GM23338 (cell line): ENCODE measurements at regions not wholly inside any gene's neighbourhood (a gene's known extent, or its start where the extent isn't known, plus 50 kb on each side); places are given as distances from the start of the nearest gene placed in this dataset.

Experiments used
- ATAC-seq: fragments of 200-7000 bp; cut with Tn5 transposase; 3 replicates; pipeline ENCODE4 v1.9.1; 2020
- DNase-seq: peaks from one replicate; pipeline ENCODE4 v3.0.0-alpha.2; 2015; ENCODE audit warnings: low spot score
- H2AFZ ChIP-seq: fragments of 200-600 bp; sonication (generic); 2 replicates; pipeline ENCODE4 v1.8.0; 2016; ENCODE audit warnings: antibody characterized with exemption, mild to moderate bottlenecking, moderate library complexity
- H3F3A ChIP-seq: fragments of 200-600 bp; sonication (generic); replicated peaks from 2 replicates; pipeline ENCODE4 v1.8.0; 2017; ENCODE audit warnings: antibody characterized with exemption, mixed run types, low read depth
- H3K27ac ChIP-seq: fragments of 200-600 bp; sonication (generic); 2 replicates; pipeline ENCODE4 v1.6.1; 2016; ENCODE audit warnings: low read depth
- H3K27me3 ChIP-seq: fragments of 200-600 bp; sonication (generic); 2 replicates; pipeline ENCODE4 v1.8.0; 2016; ENCODE audit warnings: mild to moderate bottlenecking, mixed run types, moderate library complexity; ENCODE audit not compliant: insufficient read depth
- H3K36me3 ChIP-seq: fragments of 200-600 bp; sonication (generic); 2 replicates; pipeline ENCODE4 v1.8.0; 2016; ENCODE audit warnings: mild to moderate bottlenecking; ENCODE audit not compliant: insufficient read depth
- H3K4me1 ChIP-seq: fragments of 200-600 bp; sonication (generic); 2 replicates; pipeline ENCODE4 v1.8.0; 2016; ENCODE audit warnings: mild to moderate bottlenecking, moderate library complexity; ENCODE audit not compliant: insufficient read depth
- H3K4me2 ChIP-seq: fragments of 200-600 bp; sonication (generic); 2 replicates; pipeline ENCODE4 v1.7.1; 2017; ENCODE audit warnings: mixed run types
- H3K4me3 ChIP-seq: fragments of 200-600 bp; sonication (generic); 2 replicates; pipeline ENCODE4 v1.6.1; 2016; ENCODE audit warnings: mixed run types
- H3K79me2 ChIP-seq: fragments of 200-600 bp; sonication (generic); replicated peaks from 2 replicates; pipeline ENCODE4 v1.8.0; 2017; ENCODE audit warnings: mild to moderate bottlenecking; ENCODE audit not compliant: insufficient read depth
- H3K9me2 ChIP-seq: fragments of 200-600 bp; sonication (generic); 2 replicates; pipeline ENCODE4 v1.8.0; 2017; ENCODE audit not compliant: insufficient read depth
- H4K20me1 ChIP-seq: fragments of 200-600 bp; sonication (generic); replicated peaks from 2 replicates; pipeline ENCODE4 v1.8.0; 2017; ENCODE audit warnings: mild to moderate bottlenecking; ENCODE audit not compliant: insufficient read depth
- H3K27ac Mint-ChIP-seq: 2 replicates; pipeline ENCODE4 v1.8.0; 2020; ENCODE audit warnings: inconsistent platforms, mild to moderate bottlenecking, moderate library complexity, mixed read lengths
- H3K27me3 Mint-ChIP-seq: 3 replicates; pipeline ENCODE4 v1.8.0; 2022; ENCODE audit warnings: low read depth, mild to moderate bottlenecking, moderate library complexity, mixed read lengths, inconsistent platforms; ENCODE audit not compliant: insufficient read depth, poor library complexity
- H3K36me3 Mint-ChIP-seq: 3 replicates; pipeline ENCODE4 v1.8.0; 2021; ENCODE audit warnings: low read depth, mild to moderate bottlenecking, inconsistent platforms, moderate library complexity, mixed read lengths
- H3K4me1 Mint-ChIP-seq: 3 replicates; pipeline ENCODE4 v1.8.0; 2020; ENCODE audit warnings: mild to moderate bottlenecking, inconsistent platforms, mixed read lengths
- H3K4me3 Mint-ChIP-seq: 3 replicates; pipeline ENCODE4 v1.8.0; 2021; ENCODE audit warnings: moderate library complexity, mild to moderate bottlenecking, inconsistent platforms, mixed read lengths
- H3K9me3 Mint-ChIP-seq: 3 replicates; pipeline ENCODE4 v1.8.0; 2020; ENCODE audit warnings: moderate library complexity, mild to moderate bottlenecking, inconsistent platforms, mixed read lengths
- CREB1 ChIP-seq: fragments of 250-450 bp; sonication (Bioruptor Pico); IDR thresholded peaks from 2 replicates; pipeline ENCODE4 v1.5.0; 2020; ENCODE audit warnings: low read depth, mild to moderate bottlenecking, moderate library complexity
- CTCF ChIP-seq, 2 experiments: fragments of 200-600 bp in 1 of 2; sonication (generic) in 1 of 2; conservative IDR thresholded peaks; 2 replicates each; pipeline versions ENCODE4 v1.5.1 to v1.6.1; 2016 to 2017; ENCODE audit warnings: antibody characterized with exemption in 2 of 2, low read depth in 2 of 2, mild to moderate bottlenecking in 2 of 2, moderate library complexity in 1 of 2
- EZH2 ChIP-seq: fragments of 200-600 bp; sonication (generic); IDR thresholded peaks from one replicate; pipeline ENCODE4 v1.8.0; 2017; ENCODE audit warnings: antibody characterized with exemption, mild to moderate bottlenecking, low read depth; ENCODE audit not compliant: unreplicated experiment
- EZH2phosphoT487 ChIP-seq: fragments of 200-600 bp; sonication (generic); IDR thresholded peaks from one replicate; pipeline ENCODE4 v1.8.1; 2018; ENCODE audit warnings: antibody characterized with exemption; ENCODE audit not compliant: unreplicated experiment
- NANOG ChIP-seq: IDR thresholded peaks from 2 replicates; pipeline ENCODE4 v1.6.1; 2016; ENCODE audit warnings: antibody characterized with exemption, borderline replicate concordance
- POLR2AphosphoS5 ChIP-seq: IDR thresholded peaks from 2 replicates; pipeline ENCODE4 v1.6.1; 2016; ENCODE audit warnings: antibody characterized with exemption, low read depth
- REST ChIP-seq: IDR thresholded peaks from one replicate; pipeline ENCODE4 v1.6.1; 2018; ENCODE audit warnings: antibody characterized with exemption; ENCODE audit not compliant: unreplicated experiment
- ZNF114 ChIP-seq: fragments of 250-450 bp; sonication (Bioruptor Pico); IDR thresholded peaks from 2 replicates; pipeline ENCODE4 v1.5.0; 2020; ENCODE audit warnings: mild to moderate bottlenecking, moderate library complexity
- ZNF331 ChIP-seq: fragments of 250-450 bp; sonication (Bioruptor Pico); IDR thresholded peaks from 2 replicates; pipeline ENCODE4 v1.5.0; 2020; ENCODE audit warnings: low read depth, mild to moderate bottlenecking, moderate library complexity
- ZNF462 ChIP-seq: fragments of 250-450 bp; sonication (Bioruptor Pico); IDR thresholded peaks from 2 replicates; pipeline ENCODE4 v1.5.0; 2020; ENCODE audit warnings: mild to moderate bottlenecking, moderate library complexity

GRCh38 chr13:67568205-67568604 lies 338.1 kb upstream of the PCDH9 start:
- no peaks in the 10 kb centered on the region for H3K4me1 Mint-ChIP-seq
- H3F3A ChIP-seq: no peaks in the 10 kb centered on the region
- no peaks in the 10 kb centered on the region for H3K27me3 Mint-ChIP-seq
- ATAC-seq (no peak), DNase-seq (no peak)
- H3K27me3 ChIP-seq: no peaks in the 10 kb centered on the region
- peaks cover under 1% of the 10 kb centered on the region; the same call in 1 of the 3 replicates for H3K9me3 Mint-ChIP-seq
- TF ChIP-seq EZH2phosphoT487 (no peak), CREB1 (CRISPR knock-in tag) (no peak), CTCF (conservative IDR thresholded peaks at IDR 0.05; ENCODE audit: low read depth in 2 of 2) (no peak), POLR2AphosphoS5 (no peak), ZNF331 (CRISPR knock-in tag) (no peak), ZNF114 (CRISPR knock-in tag) (no peak), EZH2 (no peak), REST (no peak), ZNF462 (CRISPR knock-in tag) (no peak), NANOG (no peak)
- no peaks in the 10 kb centered on the region for H3K79me2 ChIP-seq
- no peaks in the 10 kb centered on the region for H3K9me2 ChIP-seq
- no peaks in the 10 kb centered on the region for H3K36me3 ChIP-seq
- no peak overlapping the region for H2AFZ ChIP-seq
- no peak overlapping the region for H3K27ac Mint-ChIP-seq
- H3K36me3 Mint-ChIP-seq: no peaks in the 10 kb centered on the region
- H3K4me1 ChIP-seq: no peaks in the 10 kb centered on the region
- no peak overlapping the region for H3K4me3 Mint-ChIP-seq
- H3K27ac ChIP-seq: no peak overlapping the region
- no peak overlapping the region for H3K4me3 ChIP-seq
- no peaks in the 10 kb centered on the region for H4K20me1 ChIP-seq
- no peak overlapping the region for H3K4me2 ChIP-seq
